Skeletal muscle cell (primary cell): ENCODE measurements at regions not wholly inside any gene's neighbourhood (a gene's known extent, or its start where the extent isn't known, plus 50 kb on each side); places are given as distances from the start of the nearest gene placed in this dataset.

ENCODE experiments used
- DNase-seq: peaks from one replicate; pipeline ENCODE4 v3.0.0-alpha.2; 2010; ENCODE audit warnings: low read depth
- H3K4me3 ChIP-seq: 2 replicates; pipeline ENCODE4 v1.5.1; 2011; ENCODE audit warnings: low read depth, mild to moderate bottlenecking, control low read depth, low read length, moderate library complexity

DNA sequence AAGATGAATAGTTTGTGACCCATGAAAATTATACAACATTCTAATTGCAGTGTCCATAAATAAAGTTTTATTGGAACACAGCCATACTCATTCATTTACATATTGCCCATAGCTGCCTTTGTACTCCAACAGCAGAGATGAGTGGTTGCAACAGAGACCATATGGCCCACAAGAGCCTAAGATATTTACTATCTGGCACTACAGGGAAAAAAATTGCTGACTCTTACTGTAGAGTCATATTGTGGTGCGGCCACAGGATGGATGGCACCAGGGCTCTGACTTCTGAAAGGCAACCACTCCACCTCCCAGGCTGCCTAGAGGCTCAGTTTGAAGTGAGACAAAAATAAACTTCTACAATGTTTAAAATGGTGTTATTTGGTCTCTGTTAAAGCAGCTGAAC is 404.0 kb upstream of the ATP5MC3 start:
- H3K4me3 ChIP-seq, result no peak overlapping the region
- DNase-seq, result no peak

DNA sequence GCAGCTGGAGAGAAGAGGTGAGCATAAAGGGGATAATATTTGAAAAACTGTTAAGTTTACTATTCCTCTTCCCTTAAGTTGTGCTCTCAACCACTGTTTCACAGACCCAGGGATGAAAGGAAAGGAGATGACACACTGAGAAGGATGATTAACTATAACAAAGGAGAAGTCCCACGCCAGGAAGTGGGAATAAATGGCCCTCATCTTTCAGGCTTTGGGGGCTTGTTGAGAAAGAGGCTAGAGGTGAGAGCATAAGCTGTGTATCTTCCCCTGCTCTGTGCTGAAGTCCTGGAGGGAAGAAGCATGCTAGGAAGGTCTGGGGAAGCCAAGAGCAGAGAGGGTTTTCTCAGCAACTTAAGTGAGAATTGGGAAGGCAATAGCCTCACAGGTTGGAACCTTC is 399.1 kb upstream of the ATP5MC3 start:
- DNase-seq, result no peak
- no peak overlapping the region for H3K4me3 ChIP-seq

DNA sequence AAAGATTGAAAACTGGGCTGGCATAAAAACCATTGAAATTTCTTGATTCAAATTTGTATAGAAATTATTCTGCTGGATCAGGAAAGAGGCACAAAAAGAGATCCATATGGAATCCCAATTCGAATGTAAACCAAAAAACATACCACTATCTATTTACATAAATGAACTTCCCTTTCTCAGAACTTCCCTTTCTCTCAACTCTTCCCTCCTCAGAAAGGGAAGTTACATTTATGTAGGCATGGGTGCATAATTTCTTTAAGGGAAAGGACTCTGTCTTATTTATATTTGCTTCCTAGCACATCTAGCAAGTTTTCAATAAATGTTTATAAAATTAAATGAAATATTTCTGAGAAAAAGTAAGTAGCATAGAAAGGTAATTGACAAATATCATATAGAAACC is 398.1 kb upstream of the ATP5MC3 start:
- no peak overlapping the region for H3K4me3 ChIP-seq
- DNase-seq, result no peak

DNA sequence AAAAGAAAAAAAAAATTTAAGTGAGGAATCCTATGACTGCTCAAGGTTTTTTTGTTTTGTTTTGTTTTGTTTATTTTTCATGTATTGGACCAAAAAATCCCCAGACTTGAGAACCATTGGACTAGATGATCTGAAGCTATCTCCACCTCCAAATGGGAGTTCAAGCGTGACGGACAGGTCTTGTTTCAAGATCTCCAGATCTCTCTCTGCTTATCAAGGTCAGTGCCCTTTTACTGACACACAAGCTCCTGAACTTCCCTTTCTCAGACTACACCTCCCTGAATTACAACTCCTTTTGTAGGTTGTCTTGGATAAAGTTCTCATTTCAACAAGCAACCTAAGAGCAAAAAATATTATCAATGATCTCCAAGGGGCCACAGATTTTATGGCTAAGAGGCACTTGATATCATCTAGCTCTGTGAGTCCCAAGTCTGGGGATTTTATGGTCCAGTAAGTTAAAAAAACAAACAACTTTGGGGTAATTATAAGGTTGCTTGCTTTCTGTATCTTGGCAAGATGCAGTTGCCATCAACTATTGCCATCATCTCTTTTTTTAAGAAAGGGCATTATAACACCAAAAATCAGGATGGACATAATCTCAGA is 396.0 kb upstream of the ATP5MC3 start:
- no peak for DNase-seq
- H3K4me3 ChIP-seq, result no peak overlapping the region

DNA sequence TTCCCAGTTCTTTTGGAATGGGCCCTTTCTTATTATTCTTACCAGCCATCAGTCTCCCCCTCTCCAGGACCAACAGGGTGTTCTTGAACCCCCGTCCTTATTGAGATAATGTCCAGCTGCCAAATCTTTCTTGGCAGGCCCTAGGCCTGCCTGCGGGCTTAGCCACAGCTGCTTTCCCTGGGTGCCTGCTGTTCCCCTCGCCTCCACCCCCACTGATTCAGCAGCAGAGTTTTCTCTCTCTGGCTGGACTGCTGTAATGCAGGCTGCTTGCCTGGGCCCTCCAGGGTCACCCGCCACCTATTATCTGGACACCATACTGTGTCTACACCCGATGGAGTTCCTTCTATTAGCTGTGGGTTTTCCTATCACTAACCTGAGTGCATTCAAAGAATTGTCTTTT is 395.4 kb upstream of the ATP5MC3 start:
- H3K4me3 ChIP-seq, result no peak overlapping the region
- DNase-seq, result no peak

DNA sequence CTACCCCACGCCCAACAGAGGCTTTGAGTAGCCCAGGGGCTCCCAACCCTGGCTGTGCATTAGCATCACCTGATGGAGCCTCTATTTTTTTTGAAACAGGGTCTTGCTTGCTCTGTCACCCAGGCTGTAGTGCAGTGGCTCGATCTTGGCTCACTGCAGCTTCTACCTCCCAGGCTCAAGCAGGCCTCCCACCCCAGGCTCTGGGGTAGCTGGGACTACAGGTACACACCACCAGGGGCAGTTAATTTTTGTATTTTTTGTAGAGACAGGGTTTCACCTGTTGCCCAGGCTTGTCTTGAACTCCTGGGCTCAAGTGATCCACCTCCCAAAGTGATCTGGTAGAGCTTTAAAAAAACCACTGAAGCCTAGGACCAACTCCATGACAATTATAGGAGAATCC is 394.8 kb upstream of the ATP5MC3 start:
- no peak for DNase-seq
- H3K4me3 ChIP-seq, result no peak overlapping the region

DNA sequence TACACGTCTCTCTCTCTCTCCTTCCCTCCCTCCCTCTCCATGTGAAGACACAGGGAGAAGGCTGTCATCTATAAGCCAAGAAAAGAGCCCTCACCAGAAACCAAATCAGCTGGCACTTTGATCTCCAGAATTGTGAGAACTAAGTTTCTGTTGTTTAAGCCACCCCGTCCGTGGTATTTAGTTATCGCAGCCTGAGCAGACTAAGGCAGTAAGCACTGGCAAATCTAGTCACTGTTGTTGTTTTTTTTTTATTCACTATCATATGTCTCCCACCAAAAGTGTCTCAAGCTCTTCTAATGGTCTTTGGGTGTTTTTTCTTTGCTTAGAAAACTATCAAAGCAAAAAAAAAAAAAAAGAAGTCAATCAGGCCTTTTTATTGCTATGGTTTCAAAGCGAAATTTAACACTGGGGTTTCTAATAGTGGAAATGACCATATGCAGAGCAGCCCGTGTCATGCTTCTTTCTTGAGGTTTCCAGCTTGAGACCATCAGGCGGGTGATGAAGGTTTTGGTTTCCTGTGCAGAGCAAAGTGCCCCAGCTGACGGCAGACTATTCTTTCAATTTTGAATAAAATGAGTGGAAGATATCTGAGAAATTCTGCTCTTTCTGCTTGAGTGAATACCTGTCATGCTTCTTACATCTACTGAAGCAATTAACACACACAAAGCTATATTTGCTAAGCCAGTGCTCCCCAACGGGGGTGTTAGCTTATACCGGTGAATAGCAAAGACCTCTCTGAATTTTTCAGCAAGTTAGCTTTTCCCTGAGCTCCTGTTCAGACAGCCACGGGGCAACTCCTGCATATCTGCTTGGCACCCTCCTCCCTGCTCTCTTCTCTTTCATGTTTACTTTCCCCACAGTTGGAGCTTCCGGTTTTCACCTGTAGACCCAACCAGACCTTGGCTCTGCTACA is 394.1 kb upstream of the ATP5MC3 start:
- H3K4me3 ChIP-seq, result no peak overlapping the region
- no peak for DNase-seq

DNA sequence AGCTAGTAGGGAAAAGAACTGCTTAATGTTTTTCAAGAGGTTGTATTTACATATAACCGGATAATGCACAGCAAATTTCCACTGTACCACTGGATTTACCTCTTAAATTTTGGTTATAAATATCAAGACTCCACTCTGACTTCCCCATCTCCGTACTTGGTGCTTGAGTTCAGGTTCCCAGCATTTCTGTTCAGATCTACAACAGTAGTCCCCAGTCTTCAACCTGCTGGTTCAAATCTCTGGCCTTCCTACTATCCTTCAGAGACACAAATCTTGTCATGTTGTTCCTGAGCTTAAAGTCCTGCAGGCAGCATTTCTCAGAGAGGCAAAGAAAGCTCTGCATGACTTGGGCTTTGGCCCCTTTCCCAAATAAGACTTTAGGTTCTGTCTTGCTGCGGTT is 392.6 kb upstream of the ATP5MC3 start:
- H3K4me3 ChIP-seq, result no peak overlapping the region
- DNase-seq, result no peak

DNA sequence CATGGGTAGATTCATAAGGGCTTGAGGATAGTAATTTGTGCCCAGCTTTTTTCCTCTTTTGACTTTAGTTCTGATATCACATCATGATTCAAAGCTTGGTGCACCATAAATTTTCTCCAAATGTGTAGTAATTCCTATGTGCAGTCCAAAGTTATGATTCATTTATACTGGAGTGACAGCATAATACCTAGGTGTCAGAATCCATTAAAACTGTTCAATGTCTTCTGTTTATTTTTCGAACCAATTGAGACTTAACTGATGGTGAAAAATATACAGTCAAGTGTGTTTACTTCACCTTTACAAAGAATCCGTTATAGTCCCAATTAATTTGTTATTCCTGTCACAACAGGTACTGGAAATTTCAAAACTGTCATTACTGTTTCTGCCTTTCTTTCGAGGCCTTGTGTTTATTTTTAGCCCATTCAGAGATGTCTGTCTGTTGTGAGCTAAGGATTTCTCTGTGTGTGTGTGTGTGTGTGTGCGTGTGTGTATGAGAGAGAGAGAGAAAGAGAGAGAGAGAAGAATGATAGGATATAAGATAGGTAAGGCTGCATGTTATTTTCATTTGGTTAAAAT is 389.7 kb upstream of the ATP5MC3 start:
- no peak for DNase-seq
- no peak overlapping the region for H3K4me3 ChIP-seq

DNA sequence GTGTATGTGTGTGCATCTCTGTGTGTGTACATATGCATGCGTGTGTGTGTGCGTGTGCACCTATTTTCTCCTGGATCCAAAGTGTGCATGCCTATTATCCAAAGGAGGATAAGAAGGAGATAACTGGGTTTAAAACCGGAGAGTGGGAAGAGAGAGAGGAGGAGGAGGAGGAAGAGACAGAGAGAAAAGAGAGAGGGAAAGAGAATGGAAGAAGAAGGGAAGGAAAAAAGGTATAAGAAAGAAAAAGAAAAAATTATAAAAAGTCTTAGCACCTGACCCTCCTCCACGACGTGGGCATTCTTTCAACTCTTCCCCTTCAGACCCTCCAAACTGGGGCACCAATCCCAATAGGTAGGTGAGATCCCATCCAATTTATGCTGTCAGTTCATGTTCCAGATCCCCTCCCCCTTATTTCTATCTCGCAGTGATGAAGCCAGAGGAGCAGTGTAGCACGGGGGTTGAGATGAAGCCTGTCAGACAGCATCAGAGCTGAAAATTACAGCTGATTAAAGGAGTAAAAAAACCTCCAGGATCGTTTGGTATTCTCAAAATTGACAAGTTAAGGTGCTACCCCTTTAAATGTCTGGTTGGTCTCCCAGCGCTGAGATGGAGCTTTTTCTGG is 386.7 kb upstream of the ATP5MC3 start:
- H3K4me3 ChIP-seq, result no peak overlapping the region
- no peak for DNase-seq

DNA sequence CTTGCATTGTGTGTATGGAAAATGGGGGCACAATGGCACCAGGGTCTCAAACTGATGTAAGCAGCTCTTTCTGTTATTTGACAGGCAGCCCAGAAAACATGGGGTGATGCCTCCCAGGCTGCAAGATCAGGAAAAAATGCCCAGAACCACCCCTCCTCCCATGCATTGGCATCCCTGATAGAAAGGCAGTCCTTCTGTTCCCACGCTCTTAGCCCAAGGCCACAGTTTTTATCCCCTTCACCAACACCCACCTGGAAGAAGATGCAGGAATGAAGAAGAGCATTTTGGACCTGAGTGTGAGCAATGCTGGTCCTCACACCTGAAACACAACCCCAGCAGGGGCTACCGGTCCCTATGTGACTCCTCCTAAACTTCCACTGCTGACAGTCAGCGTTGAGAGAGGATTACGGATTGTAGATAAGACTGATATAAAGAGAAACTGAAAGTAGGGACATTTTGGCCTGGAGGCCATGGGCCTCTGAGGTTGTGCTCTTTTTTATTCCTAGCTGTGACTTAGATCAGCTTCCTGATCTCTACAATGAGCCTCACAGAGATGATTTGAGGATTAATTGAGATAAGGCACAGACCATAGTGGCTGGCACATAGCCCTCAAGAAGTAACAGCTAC is 386.0 kb upstream of the ATP5MC3 start:
- H3K4me3 ChIP-seq, result no peak overlapping the region
- DNase-seq, result no peak

DNA sequence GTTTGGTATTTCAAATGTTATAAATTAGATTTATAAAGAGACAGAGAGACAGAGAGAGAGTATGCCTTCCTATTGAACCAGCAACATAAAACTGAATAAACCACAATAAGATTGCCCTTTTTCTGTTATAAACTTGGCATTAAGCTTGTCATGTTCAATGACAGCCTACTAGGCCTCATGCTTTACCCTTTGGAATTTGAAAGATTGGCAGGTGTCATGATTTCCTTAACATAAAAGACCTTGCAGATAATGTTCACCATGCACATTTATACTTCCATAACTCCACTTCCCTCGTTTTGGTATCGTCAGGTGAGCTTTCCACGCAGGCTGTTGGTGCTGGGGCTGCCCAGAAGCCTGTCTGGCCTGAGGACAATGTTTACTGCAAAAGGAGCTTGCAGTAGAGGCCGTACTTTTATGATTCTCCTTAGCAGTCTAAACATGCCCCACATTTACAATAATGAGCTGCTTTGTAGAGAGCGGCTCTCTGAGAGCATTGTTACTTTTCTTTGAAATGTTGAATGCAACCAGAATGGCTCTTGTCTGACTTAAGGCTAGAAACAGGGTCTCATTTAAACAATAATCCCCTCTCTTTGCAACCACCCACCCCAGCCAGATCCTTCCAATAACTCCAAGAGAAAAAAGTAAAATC is 379.1 kb upstream of the ATP5MC3 start:
- DNase-seq, result no peak
- no peak overlapping the region for H3K4me3 ChIP-seq

DNA sequence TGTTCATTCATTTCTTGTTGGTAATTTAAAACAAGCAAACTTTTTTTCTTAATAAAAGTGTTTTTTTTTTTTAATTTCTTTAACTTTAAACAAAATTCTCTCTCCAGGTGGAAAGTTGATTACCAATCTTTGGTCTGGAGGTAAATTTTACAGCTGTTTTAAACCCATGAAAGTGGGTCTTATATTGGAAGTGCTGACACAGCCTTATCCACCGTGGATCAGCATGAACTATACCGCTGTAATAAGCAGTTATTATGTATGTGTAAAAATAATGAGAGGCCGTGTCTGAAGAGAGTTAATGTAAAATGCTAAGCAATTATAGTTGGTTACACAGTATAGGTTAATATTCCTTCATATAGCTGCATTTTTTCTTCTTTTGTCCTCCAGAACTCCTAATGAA is 378.1 kb upstream of the ATP5MC3 start:
- no peak overlapping the region for H3K4me3 ChIP-seq
- DNase-seq, result no peak

DNA sequence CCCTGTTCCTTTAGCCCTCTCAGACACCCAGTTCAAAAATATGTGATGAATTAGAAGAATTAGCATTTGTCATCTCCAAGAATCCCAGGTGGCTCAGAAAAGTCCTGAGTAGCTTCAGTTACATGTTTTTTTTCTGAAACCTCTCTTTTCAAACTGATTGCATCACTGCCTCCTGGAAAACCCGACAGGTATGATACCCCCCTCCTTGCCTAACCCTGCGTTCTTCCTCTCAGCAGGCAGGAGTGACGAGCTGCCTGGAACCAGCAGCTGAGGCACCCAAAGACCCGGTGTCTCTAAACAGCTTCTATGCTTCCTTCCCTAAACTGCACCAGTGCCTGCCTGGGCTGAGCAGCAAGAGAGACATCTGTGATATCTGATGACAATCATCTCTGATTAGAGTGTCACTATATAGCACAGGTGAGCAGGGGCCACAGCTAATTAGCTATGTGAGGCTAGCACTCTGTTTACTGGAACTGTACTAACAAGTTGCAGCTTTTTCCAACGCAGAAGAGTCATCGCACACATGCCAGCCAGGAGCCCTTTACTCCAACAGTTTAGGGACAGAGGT is 376.4 kb upstream of the ATP5MC3 start:
- DNase-seq, result no peak
- H3K4me3 ChIP-seq, result no peak overlapping the region

DNA sequence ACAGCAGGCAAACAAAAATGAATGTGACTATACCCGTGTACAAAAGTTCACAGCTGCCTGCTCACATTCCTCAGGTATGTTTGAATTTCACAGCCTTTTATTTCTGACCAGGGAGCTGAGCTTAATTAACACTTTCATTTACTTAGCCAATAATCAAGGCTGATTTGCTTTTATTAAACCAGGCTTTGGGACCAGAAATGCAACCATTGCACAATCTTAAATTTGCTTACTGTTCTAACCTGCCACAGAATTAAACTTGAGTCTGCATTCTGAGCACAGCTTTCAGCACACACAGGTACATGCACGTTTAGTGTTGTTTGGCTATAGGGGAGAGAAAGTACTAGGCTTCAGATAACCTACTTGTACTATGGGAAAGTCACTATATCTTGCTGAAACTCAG is 372.4 kb upstream of the ATP5MC3 start:
- no peak for DNase-seq
- H3K4me3 ChIP-seq, result no peak overlapping the region

DNA sequence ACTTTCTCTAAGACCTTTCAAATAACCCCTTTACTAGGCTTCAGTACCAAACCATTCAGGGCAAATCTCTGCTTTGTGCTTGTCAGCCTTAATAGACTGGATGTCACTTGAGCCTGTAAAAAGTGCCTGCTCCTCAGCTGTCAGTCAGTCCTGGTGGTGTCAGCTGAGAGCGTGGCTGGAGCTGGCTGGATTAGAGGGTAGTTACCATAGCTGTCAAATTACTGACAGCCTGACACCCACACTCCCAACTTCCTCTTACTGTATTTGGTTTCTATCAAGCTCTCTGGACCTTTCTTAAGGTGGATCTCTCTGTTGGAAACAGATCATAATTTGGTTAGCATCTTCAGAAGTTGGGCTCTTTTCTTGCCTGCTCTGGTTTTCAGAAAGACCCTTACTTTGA is 371.4 kb upstream of the ATP5MC3 start:
- no peak overlapping the region for H3K4me3 ChIP-seq
- no peak for DNase-seq

DNA sequence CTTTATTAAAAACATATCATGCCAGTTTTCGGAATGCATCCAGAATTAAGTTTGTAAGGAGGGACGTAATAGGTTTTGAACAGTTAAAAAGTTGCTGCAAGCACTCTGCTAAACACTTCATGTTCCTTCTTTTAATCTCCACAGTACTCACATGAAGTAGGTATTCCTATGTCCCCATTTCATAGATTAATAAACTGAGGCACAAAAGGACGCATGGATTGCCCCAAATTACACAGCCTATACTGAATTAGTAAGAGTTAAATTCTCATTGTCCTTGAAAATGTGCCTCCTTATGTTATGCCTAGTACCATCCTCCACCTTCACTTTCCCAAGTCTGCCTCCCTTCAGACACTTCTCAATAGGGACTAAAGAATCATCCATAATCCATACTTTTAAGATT is 358.9 kb upstream of the ATP5MC3 start:
- no peak for DNase-seq
- no peak overlapping the region for H3K4me3 ChIP-seq

DNA sequence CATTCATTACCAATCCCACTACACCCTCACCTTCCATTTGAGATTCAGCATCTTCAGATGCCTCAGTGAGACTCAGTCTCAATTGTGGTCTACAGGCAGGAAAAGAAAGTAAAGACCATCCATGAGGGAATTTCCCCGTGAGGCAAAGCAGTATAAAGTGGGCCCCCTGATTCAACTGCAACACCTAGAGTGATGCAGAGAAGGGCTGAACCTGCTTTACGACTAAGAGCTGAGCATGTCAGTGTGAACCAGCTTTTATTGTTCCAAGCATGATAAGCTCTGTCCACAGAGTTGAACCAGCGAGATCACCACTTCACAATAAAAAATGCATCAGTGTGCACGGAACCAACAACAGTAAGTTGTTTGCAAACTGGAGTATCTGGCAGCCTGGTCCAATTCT is 357.6 kb upstream of the ATP5MC3 start:
- DNase-seq, result no peak
- H3K4me3 ChIP-seq, result no peak overlapping the region

DNA sequence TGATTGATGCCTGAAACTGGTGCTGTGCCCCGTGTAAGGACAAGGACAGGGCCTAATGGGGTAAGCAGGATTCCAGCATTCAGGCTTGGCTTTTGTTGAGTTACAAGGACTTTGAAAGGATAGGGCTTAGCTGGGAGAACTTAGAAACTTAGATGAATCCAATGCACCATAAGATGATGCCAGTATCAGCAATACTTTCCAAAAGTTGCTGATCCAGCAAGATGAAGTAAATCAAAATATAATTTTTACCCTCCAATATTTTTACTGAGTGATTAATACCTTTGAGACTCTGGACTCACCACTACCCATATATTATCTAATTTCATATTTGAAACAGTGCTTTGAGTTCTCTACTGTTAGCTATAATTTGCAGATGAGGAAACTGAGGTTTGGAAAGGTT is 354.5 kb upstream of the ATP5MC3 start:
- no peak overlapping the region for H3K4me3 ChIP-seq
- DNase-seq, result no peak
